ENCODE measurements at regions not wholly inside any gene's neighbourhood (a gene's known extent, or its start where the extent isn't known, plus 50 kb on each side); places are given as distances from the start of the nearest gene placed in this dataset.

- WGBS: 81% methylated on average over 2 of the region's 2 CpGs
- no peaks in the 10 kb centered on the region for H3K27me3 ChIP-seq (ENCODE audit: control insufficient read depth in 4 of 4, insufficient read depth in 4 of 4, low read length in 3 of 4)
Measured at GRCh38 chr3:79866162-79866561, 98.4 kb upstream of the ROBO1 start.

GRCh38 chr3:79864077-79864476, 96.3 kb upstream of the ROBO1 start:
- no peaks in the 10 kb centered on the region for H3K4me1 ChIP-seq (ENCODE audit: control insufficient read depth in 4 of 4, insufficient read depth in 4 of 4, low read length in 3 of 4)
- H3K36me3 ChIP-seq (ENCODE audit: control insufficient read depth in 4 of 4, insufficient read depth in 3 of 4, low read depth in 1 of 4, low read length in 3 of 4): no peaks in the 10 kb centered on the region
- H3K4me3 ChIP-seq (ENCODE audit: low read depth in 1 of 3, low read length in 3 of 3): no peak overlapping the region
- H3K9ac ChIP-seq (ENCODE audit: low read depth in 1 of 2, low read length in 2 of 2): no peak overlapping the region
- no peaks in the 10 kb centered on the region for H3K9me3 ChIP-seq (ENCODE audit: control insufficient read depth in 4 of 4, low read length in 3 of 4)
- TF ChIP-seq HNF4G (IDR thresholded peaks at IDR 0.05) (no peak), EGR1 (IDR thresholded peaks at IDR 0.05; ENCODE audit: low read depth in 2 of 2) (no peak), RAD21 (IDR thresholded peaks at IDR 0.05) (no peak), GABPA (IDR thresholded peaks at IDR 0.05 in 1 of 2, conservative IDR thresholded peaks at IDR 0.05 in 1 of 2) (no peak), CTCF (IDR thresholded peaks at IDR 0.05; ENCODE audit: low read depth, low read length, missing input control) (no peak), MAX (IDR thresholded peaks at IDR 0.05) (no peak), SP1 (IDR thresholded peaks at IDR 0.05) (no peak)
- H3K27ac ChIP-seq (ENCODE audit: low read depth in 1 of 2, low read length in 2 of 2): no peak overlapping the region
- no peaks in the 10 kb centered on the region for H3K27me3 ChIP-seq (ENCODE audit: control insufficient read depth in 4 of 4, insufficient read depth in 4 of 4, low read length in 3 of 4)
- no peak for DNase-seq (ENCODE audit: low spot score)

More at GRCh38 chr3:79866162-79866561, 98.4 kb upstream of the ROBO1 start:
- H3K9me3 ChIP-seq (ENCODE audit: control insufficient read depth in 4 of 4, low read length in 3 of 4): no peaks in the 10 kb centered on the region
- TF ChIP-seq TAF1 (conservative IDR thresholded peaks at IDR 0.05) (no peak), JUND (IDR thresholded peaks at IDR 0.05) (no peak), NR2F2 (IDR thresholded peaks at IDR 0.05) (no peak)
- H3K4me1 ChIP-seq (ENCODE audit: control insufficient read depth in 4 of 4, insufficient read depth in 4 of 4, low read length in 3 of 4): no peaks in the 10 kb centered on the region
- DNase-seq (ENCODE audit: low spot score): no peak
- no peaks in the 10 kb centered on the region for H3K36me3 ChIP-seq (ENCODE audit: control insufficient read depth in 4 of 4, insufficient read depth in 3 of 4, low read depth in 1 of 4, low read length in 3 of 4)
- no peak overlapping the region for H3K9ac ChIP-seq (ENCODE audit: low read depth in 1 of 2, low read length in 2 of 2)
- H3K4me3 ChIP-seq (ENCODE audit: low read depth in 1 of 3, low read length in 3 of 3): no peak overlapping the region
- no peak overlapping the region for H3K27ac ChIP-seq (ENCODE audit: low read depth in 1 of 2, low read length in 2 of 2)

GRCh38 chr3:79848876-79849275, 81.1 kb upstream of the ROBO1 start:
- H3K4me1 ChIP-seq (ENCODE audit: control insufficient read depth in 4 of 4, insufficient read depth in 4 of 4, low read length in 3 of 4): peaks cover 0 to 3% (median 0%) of the 10 kb centered on the region in 4 donors
- H3K27me3 ChIP-seq (ENCODE audit: control insufficient read depth in 4 of 4, insufficient read depth in 4 of 4, low read length in 3 of 4): no peaks in the 10 kb centered on the region
- no peak for TF ChIP-seq TAF1 (conservative IDR thresholded peaks at IDR 0.05)
- no peak for TF ChIP-seq NR2F2 (IDR thresholded peaks at IDR 0.05)
- TF ChIP-seq GABPA (IDR thresholded peaks at IDR 0.05 in 1 of 2, conservative IDR thresholded peaks at IDR 0.05 in 1 of 2): no peak
- no peak for TF ChIP-seq FOXA1 (IDR thresholded peaks at IDR 0.05)
- no peak for TF ChIP-seq ATF3 (IDR thresholded peaks at IDR 0.05)
- TF ChIP-seq REST (IDR thresholded peaks at IDR 0.05): no peak
- no peak for TF ChIP-seq ZBTB33 (IDR thresholded peaks at IDR 0.05)
- TF ChIP-seq MAX (IDR thresholded peaks at IDR 0.05): no peak
- no peak for TF ChIP-seq SP1 (IDR thresholded peaks at IDR 0.05)
- TF ChIP-seq HNF4G (IDR thresholded peaks at IDR 0.05): no peak
- TF ChIP-seq JUND (IDR thresholded peaks at IDR 0.05): no peak
- TF ChIP-seq EGR1 (IDR thresholded peaks at IDR 0.05; ENCODE audit: low read depth in 2 of 2): no peak
- TF ChIP-seq CTCF (IDR thresholded peaks at IDR 0.05; ENCODE audit: low read depth, low read length, missing input control): no peak
- no peak for TF ChIP-seq RXRA (IDR thresholded peaks at IDR 0.05)
- TF ChIP-seq RAD21 (IDR thresholded peaks at IDR 0.05): no peak
- no peak for DNase-seq (ENCODE audit: low spot score)
- no peak overlapping the region for H3K4me3 ChIP-seq (ENCODE audit: low read depth in 1 of 3, low read length in 3 of 3)
- H3K9me3 ChIP-seq (ENCODE audit: control insufficient read depth in 4 of 4, low read length in 3 of 4): no peaks in the 10 kb centered on the region
- WGBS: 77% methylated on average over 4 of the region's 4 CpGs
- H3K27ac ChIP-seq (ENCODE audit: low read depth in 1 of 2, low read length in 2 of 2): no peak overlapping the region
- no peak overlapping the region for H3K9ac ChIP-seq (ENCODE audit: low read depth in 1 of 2, low read length in 2 of 2)
- H3K36me3 ChIP-seq (ENCODE audit: control insufficient read depth in 4 of 4, insufficient read depth in 3 of 4, low read depth in 1 of 4, low read length in 3 of 4): no peaks in the 10 kb centered on the region
